ENCODE measurements at regions not wholly inside any gene's neighbourhood (a gene's known extent, or its start where the extent isn't known, plus 50 kb on each side); places are given as distances from the start of the nearest gene placed in this dataset.

- no peak for DNase-seq
These were observed 835.6 kb upstream of the GRAMD2B start for GRCh38 chr5:125587631-125588030.

- DNase-seq: no peak
These were observed 830.4 kb upstream of the GRAMD2B start for GRCh38 chr5:125592856-125593255.

GRCh38 chr5:125595095-125595494 is 828.1 kb upstream of the GRAMD2B start:
- DNase-seq: no peak

- DNase-seq: no peak
These were observed 827.4 kb upstream of the GRAMD2B start for GRCh38 chr5:125595845-125596244.

GRCh38 chr5:125597338-125597737 is 825.9 kb upstream of the GRAMD2B start:
- no peak for DNase-seq

GRCh38 chr5:125600559-125600958 is 822.6 kb upstream of the GRAMD2B start:
- DNase-seq: no peak

GRCh38 chr5:125602184-125602583 is 821.0 kb upstream of the GRAMD2B start:
- DNase-seq: no peak

GRCh38 chr5:125603321-125603720 is 819.9 kb upstream of the GRAMD2B start:
- DNase-seq: no peak

- no peak for DNase-seq
These were observed 819.1 kb upstream of the GRAMD2B start for GRCh38 chr5:125604104-125604503.

- no peak for DNase-seq
These were observed 816.2 kb upstream of the GRAMD2B start for GRCh38 chr5:125607018-125607417.

- no peak for DNase-seq
These were observed 814.2 kb upstream of the GRAMD2B start for GRCh38 chr5:125609011-125609410.

GRCh38 chr5:125610892-125611291 is 812.3 kb upstream of the GRAMD2B start:
- no peak for DNase-seq

GRCh38 chr5:125611541-125611940 is 811.7 kb upstream of the GRAMD2B start:
- no peak for DNase-seq

- DNase-seq: no peak
These were observed 811.0 kb upstream of the GRAMD2B start for GRCh38 chr5:125612181-125612721.

GRCh38 chr5:125612776-125613175 is 810.4 kb upstream of the GRAMD2B start:
- DNase-seq: no peak

- no peak for DNase-seq
These were observed 793.0 kb upstream of the GRAMD2B start for GRCh38 chr5:125630237-125630636.

- no peak for DNase-seq
These were observed 789.7 kb upstream of the GRAMD2B start for GRCh38 chr5:125633523-125633922.

- DNase-seq: no peak
These were observed 788.9 kb upstream of the GRAMD2B start for GRCh38 chr5:125634216-125634835.

- no peak for DNase-seq
These were observed 783.4 kb upstream of the GRAMD2B start for GRCh38 chr5:125639858-125640257.

- DNase-seq: no peak
These were observed 770.4 kb upstream of the GRAMD2B start for GRCh38 chr5:125652761-125653160.

GRCh38 chr5:125654392-125654791 is 768.8 kb upstream of the GRAMD2B start:
- no peak for DNase-seq

GRCh38 chr5:125655156-125655555 is 768.1 kb upstream of the GRAMD2B start:
- no peak for DNase-seq

GRCh38 chr5:125657936-125658335 is 765.3 kb upstream of the GRAMD2B start:
- no peak for DNase-seq

- DNase-seq: no peak
These were observed 763.7 kb upstream of the GRAMD2B start for GRCh38 chr5:125659316-125660023.

Measured in stimulated activated CD4-positive, alpha-beta T cell treated with anti-CD3 and anti-CD28 coated beads, Interleukin-2, amount 100 ng/mL, for 24 hours (primary cell).